GM12864 (cell line): ENCODE measurements at regions not wholly inside any gene's neighbourhood (a gene's known extent, or its start where the extent isn't known, plus 50 kb on each side); places are given as distances from the start of the nearest gene placed in this dataset.

Experiments
- DNase-seq: peaks from one replicate; pipeline ENCODE4 v3.0.0-alpha.2; 2011; ENCODE audit warnings: low read depth
- H3K4me3 ChIP-seq: 2 replicates; pipeline ENCODE4 v1.5.1; 2011; ENCODE audit warnings: mild to moderate bottlenecking, low read depth, low read length, control low read depth
- TF ChIP-seq, protein P1 (sequence below): IDR thresholded peaks from 2 replicates; pipeline ENCODE4 v1.5.1; 2011; ENCODE audit warnings: low read depth, mild to moderate bottlenecking, moderate library complexity, low read length, control low read depth, inconsistent platforms; ENCODE audit errors: missing control alignments

DNA sequence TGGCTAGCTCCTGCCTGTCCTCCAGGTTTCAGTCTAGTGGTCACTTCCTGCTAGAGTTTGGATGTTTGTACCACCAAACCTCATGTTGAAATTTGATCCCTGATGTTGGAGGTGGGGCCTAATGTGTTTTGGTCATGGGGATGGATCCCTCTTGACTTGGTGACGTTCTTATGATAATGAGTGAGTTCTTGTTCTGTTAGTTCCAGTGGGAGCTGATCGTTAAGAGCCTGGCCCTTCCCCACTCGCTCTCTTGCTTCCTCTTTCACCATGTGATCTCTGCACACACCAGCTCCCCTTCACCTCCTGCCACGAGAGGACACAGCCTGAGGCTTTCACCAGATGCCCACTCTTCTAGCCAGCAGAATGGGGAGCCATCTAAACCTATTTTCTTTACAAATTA lies 86.8 kb upstream of the SCEL start:
- no peak for DNase-seq
- TF ChIP-seq, protein P1, sequence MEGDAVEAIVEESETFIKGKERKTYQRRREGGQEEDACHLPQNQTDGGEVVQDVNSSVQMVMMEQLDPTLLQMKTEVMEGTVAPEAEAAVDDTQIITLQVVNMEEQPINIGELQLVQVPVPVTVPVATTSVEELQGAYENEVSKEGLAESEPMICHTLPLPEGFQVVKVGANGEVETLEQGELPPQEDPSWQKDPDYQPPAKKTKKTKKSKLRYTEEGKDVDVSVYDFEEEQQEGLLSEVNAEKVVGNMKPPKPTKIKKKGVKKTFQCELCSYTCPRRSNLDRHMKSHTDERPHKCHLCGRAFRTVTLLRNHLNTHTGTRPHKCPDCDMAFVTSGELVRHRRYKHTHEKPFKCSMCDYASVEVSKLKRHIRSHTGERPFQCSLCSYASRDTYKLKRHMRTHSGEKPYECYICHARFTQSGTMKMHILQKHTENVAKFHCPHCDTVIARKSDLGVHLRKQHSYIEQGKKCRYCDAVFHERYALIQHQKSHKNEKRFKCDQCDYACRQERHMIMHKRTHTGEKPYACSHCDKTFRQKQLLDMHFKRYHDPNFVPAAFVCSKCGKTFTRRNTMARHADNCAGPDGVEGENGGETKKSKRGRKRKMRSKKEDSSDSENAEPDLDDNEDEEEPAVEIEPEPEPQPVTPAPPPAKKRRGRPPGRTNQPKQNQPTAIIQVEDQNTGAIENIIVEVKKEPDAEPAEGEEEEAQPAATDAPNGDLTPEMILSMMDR = no peak
- no peak overlapping the region for H3K4me3 ChIP-seq

DNA sequence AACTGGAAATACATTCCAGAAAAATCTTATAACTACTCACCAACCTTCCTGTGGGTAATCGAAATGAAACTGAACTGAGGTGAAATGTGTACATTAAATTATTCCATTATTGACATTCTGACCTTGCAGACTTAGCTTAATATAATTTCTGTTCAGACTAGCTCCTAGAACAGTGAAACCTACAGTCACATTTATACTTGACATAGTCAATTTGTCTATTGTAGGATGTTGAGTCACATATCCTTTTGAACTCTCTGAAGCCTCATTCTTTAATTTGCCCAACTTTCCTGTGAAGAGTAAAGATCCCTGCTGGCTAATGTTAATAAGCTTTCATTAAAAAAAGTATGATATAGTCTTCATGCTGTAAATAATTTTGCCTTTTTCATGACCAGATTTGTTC lies 92.0 kb upstream of the SCEL start:
- TF ChIP-seq, protein P1 = no peak
- no peak for DNase-seq

DNA sequence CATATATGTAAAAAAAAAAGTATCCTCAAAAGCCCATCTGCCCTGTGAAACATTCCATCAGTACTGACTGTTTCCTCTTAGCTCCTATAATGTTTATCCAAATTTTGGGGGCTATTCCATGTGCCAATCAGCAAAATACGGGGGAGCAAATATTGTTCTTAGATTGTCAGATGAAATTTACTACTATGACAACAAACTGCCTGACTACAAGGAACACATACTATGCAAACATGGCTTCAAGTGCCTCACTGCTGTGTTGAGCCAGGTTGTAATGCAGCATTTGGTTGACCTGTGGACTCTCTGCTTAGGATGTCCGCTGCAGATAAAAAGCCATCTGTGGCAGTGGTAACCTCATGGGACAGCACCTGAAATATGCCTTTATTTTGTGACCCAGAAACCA lies 98.2 kb upstream of the SCEL start:
- DNase-seq = no peak
- H3K4me3 ChIP-seq = no peak overlapping the region
- TF ChIP-seq, protein P1 = no peak

More for the DNA sequence above, 92.0 kb upstream of the SCEL start:
- H3K4me3 ChIP-seq = no peak overlapping the region

DNA sequence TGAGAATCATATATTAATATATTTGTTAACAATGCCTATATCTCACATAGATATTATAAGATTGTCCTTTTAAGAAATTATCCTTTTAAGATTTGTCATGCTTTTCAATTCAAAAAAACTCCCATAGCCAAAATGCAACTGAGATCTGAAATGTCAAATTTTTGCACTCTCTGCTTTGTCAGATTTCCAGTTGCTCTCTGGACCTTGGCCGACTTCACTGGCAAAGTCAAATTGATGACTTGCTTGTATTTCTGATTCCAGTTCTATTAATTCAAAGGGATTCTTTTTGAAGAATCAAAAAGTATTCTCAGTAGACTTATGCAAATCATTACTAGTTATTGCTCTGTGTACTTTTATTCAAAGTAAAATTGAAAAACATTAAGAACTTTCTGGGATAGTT lies 101.2 kb upstream of the SCEL start:
- no peak for DNase-seq
- no peak overlapping the region for H3K4me3 ChIP-seq
- TF ChIP-seq, protein P1 = no peak

DNA sequence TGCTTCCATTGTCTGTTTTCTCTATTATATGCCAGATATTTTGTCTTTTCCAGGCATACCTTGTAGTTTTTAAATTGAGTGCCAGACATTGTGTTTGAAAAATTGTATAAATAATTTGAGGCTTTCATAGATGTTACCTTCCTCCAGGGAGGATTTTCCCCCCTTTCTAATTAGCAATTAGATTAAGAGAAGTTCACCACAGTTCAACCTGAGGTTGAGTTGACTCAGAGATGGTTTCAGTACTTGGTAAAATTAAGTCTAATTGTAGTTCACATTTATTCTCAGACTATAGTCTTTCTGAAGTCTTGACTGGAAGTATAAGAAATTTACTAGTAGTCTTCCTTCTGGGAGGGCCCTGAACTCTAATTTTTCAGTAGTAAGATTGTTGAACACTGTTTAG lies 104.1 kb upstream of the SCEL start:
- no peak overlapping the region; the same call in 1 of the 2 replicates for H3K4me3 ChIP-seq
- no peak for DNase-seq
- TF ChIP-seq, protein P1 = no peak

DNA sequence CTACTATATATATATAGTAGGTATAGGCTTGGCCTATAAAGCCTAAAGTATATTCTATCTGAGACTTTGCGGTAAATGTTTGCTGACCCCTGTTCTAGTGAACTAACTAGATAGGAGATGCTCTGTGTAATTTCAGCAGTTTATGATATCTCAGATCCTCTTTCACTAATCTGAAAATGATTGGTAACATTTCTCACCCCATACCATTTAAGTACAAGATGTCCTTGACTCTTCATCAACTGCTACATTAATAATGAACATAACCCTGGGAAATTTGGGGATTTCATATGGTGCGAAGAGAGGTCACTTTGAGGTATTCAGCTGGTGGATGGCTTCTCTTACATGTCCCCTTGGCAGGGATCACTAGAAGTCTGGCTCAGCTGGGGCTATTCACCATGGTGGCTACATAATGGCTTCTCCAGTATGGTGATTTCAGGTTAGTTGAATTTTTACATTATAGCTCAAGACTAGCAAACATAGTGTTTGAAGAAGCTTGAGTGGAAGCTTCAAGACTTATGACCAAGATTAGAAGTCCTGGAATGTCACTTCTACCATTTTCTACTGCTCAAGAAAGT lies 103.6 kb upstream of the MYCBP2 start:
- TF ChIP-seq, protein P1 = no peak
- DNase-seq = peak; percentile 43
- H3K4me3 ChIP-seq = no peak overlapping the region

DNA sequence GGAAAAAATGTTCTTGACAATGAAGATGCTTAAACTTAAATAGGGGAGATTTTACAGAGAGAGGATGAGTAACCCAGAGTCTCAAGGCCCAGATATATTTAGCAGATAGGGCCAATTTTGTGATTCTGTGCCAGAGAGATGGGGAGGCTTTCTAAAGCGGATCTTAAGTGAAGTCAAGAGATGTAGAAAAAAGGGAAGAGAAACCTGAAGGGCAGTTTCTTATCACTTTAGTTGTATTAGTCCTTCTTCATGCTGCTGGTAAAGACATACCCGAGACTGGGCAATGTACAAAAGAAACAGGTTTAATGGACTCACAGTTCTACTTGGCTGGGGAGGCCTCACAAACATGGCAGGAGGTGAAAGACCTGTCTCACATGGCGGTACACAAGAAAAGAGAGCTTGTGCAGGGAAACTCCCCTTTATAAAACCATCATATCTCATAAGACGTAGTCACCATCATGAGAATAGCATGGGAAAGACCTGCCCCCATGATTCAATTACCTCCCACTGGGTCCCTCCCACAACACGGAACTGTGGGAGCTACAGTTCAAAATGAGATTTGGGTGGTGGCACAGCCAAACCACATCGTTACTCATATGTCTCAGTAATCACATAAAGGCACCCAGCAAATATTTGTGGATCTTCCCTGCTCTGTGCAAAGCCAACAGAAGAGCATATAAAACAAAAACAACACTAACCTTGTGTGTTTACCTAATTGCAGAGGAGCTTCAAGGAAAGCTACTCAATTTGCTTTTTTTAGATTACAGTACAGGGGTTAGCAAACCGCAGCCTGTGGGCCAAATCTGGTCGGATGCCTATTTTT lies 102.6 kb upstream of the MYCBP2 start:
- peak; percentile 88 for DNase-seq
- peak overlapping the region; percentile 36; the same call in 1 of the 2 replicates for H3K4me3 ChIP-seq
- TF ChIP-seq, protein P1 = no peak
